ENCODE measurements at regions not wholly inside any gene's neighbourhood (a gene's known extent, or its start where the extent isn't known, plus 50 kb on each side); places are given as distances from the start of the nearest gene placed in this dataset.

DNA sequence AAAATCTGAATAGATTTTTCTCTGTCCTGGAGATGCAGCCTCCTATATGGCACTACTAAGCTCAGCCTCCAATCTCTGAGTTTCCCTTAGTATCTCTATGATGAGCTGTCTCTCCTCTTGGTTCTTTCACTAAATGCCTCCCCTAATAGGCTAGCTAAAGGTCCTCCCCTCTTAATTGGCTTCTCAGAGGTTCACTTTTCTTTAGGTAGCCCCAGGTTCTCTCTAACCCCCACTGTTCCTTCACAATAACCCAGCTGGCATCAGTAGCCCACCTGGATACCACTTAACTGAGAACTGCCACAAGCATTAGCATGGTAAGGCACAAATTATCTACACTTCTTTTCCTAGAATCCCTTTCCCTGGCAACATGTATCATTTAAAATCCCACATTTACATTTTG lies 523.2 kb downstream of the IGSF11 start:
- Mint-ChIP-seq H3K27ac (ENCODE audit: unreplicated experiment) (no peak overlapping the region), H3K4me1 (ENCODE audit: low read depth, unreplicated experiment) (no peaks in the 10 kb centered on the region), H3K36me3 (ENCODE audit: low read depth, unreplicated experiment) (no peaks in the 10 kb centered on the region), H3K27me3 (ENCODE audit: low read depth, unreplicated experiment) (no peaks in the 10 kb centered on the region), H3K9me3 (ENCODE audit: unreplicated experiment) (peaks cover 3% of the 10 kb centered on the region), H3K4me3 (ENCODE audit: unreplicated experiment) (no peak overlapping the region)
- DNase-seq (ENCODE audit: low read depth), result no peak
- no peak for FAIRE-seq
- Histone ChIP-seq H3K79me2 (ENCODE audit: insufficient read depth, low read length) (no peaks in the 10 kb centered on the region), H3K27ac (ENCODE audit: low read depth, low read length) (no peak overlapping the region), H3K9ac (ENCODE audit: low read length) (no peak overlapping the region), H3K4me1 (ENCODE audit: insufficient read depth, low read length) (no peaks in the 10 kb centered on the region), H3K36me3 (ENCODE audit: insufficient read depth, low read length) (no peaks in the 10 kb centered on the region), H3K27me3 (ENCODE audit: insufficient read depth, low read length) (no peaks in the 10 kb centered on the region), H4K20me1 (ENCODE audit: insufficient read depth, low read length) (no peaks in the 10 kb centered on the region), H3K4me3 (ENCODE audit: insufficient read depth, low read depth, low read length) (no peak overlapping the region), H2AFZ (ENCODE audit: low read depth, low read length) (no peak overlapping the region), H3K4me2 (ENCODE audit: low read length) (no peak overlapping the region), H3K9me3 (ENCODE audit: insufficient read depth, low read depth, low read length) (no peaks in the 10 kb centered on the region)
- TF ChIP-seq, protein P1, sequence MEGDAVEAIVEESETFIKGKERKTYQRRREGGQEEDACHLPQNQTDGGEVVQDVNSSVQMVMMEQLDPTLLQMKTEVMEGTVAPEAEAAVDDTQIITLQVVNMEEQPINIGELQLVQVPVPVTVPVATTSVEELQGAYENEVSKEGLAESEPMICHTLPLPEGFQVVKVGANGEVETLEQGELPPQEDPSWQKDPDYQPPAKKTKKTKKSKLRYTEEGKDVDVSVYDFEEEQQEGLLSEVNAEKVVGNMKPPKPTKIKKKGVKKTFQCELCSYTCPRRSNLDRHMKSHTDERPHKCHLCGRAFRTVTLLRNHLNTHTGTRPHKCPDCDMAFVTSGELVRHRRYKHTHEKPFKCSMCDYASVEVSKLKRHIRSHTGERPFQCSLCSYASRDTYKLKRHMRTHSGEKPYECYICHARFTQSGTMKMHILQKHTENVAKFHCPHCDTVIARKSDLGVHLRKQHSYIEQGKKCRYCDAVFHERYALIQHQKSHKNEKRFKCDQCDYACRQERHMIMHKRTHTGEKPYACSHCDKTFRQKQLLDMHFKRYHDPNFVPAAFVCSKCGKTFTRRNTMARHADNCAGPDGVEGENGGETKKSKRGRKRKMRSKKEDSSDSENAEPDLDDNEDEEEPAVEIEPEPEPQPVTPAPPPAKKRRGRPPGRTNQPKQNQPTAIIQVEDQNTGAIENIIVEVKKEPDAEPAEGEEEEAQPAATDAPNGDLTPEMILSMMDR (IDR thresholded peaks at IDR 0.05; ENCODE audit: insufficient read depth, low read depth, low read length), result no peak
- no peak for TF ChIP-seq EZH2 (IDR thresholded peaks at IDR 0.05; ENCODE audit: insufficient read depth, low read length)

GRCh38 chr3:118512301-118512700 lies 522.3 kb downstream of the IGSF11 start:
- H4K20me1 ChIP-seq (ENCODE audit: insufficient read depth, low read length), result no peaks in the 10 kb centered on the region
- no peaks in the 10 kb centered on the region for H3K4me1 ChIP-seq (ENCODE audit: insufficient read depth, low read length)
- TF ChIP-seq, protein P1 (IDR thresholded peaks at IDR 0.05; ENCODE audit: insufficient read depth, low read depth, low read length), result no peak
- no peak for TF ChIP-seq EZH2 (IDR thresholded peaks at IDR 0.05; ENCODE audit: insufficient read depth, low read length)
- H3K36me3 Mint-ChIP-seq (ENCODE audit: low read depth, unreplicated experiment), result no peaks in the 10 kb centered on the region
- DNase-seq (ENCODE audit: low read depth) (no peak), FAIRE-seq (no peak)
- H2AFZ ChIP-seq (ENCODE audit: low read depth, low read length), result no peak overlapping the region
- no peak overlapping the region for H3K4me3 ChIP-seq (ENCODE audit: insufficient read depth, low read depth, low read length)
- no peaks in the 10 kb centered on the region for H3K36me3 ChIP-seq (ENCODE audit: insufficient read depth, low read length)
- H3K9me3 Mint-ChIP-seq (ENCODE audit: unreplicated experiment), result peaks cover 3% of the 10 kb centered on the region
- no peaks in the 10 kb centered on the region for H3K4me1 Mint-ChIP-seq (ENCODE audit: low read depth, unreplicated experiment)
- no peaks in the 10 kb centered on the region for H3K79me2 ChIP-seq (ENCODE audit: insufficient read depth, low read length)
- H3K4me2 ChIP-seq (ENCODE audit: low read length), result no peak overlapping the region
- no peak overlapping the region for H3K27ac Mint-ChIP-seq (ENCODE audit: unreplicated experiment)
- no peaks in the 10 kb centered on the region for H3K27me3 Mint-ChIP-seq (ENCODE audit: low read depth, unreplicated experiment)
- H3K9ac ChIP-seq (ENCODE audit: low read length), result no peak overlapping the region
- H3K27ac ChIP-seq (ENCODE audit: low read depth, low read length), result no peak overlapping the region
- H3K9me3 ChIP-seq (ENCODE audit: insufficient read depth, low read depth, low read length), result no peaks in the 10 kb centered on the region
- H3K27me3 ChIP-seq (ENCODE audit: insufficient read depth, low read length), result no peaks in the 10 kb centered on the region
- H3K4me3 Mint-ChIP-seq (ENCODE audit: unreplicated experiment), result no peak overlapping the region

DNA sequence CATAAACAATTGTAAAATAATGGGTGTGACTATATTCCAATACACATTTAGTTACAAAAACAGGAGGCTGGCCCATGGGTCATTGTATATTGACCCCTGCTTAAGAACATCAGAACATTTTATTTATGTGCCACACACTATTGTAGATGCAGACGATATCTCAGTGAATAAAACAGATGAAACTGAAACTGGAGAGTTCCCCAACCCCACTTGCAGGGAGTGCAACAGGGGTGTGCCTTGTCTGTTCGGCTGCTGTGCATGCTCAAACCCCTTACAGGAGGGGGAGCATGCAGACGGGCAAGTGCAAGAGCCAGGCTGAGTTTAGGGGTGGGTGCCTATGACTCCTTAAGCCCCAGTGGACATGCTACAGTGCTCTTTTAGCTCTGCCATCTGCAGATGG lies 509.6 kb downstream of the IGSF11 start:
- Mint-ChIP-seq H3K4me1 (ENCODE audit: low read depth, unreplicated experiment) (peaks cover 3% of the 10 kb centered on the region), H3K4me3 (ENCODE audit: unreplicated experiment) (no peak overlapping the region), H3K27me3 (ENCODE audit: low read depth, unreplicated experiment) (no peaks in the 10 kb centered on the region), H3K27ac (ENCODE audit: unreplicated experiment) (no peak overlapping the region), H3K36me3 (ENCODE audit: low read depth, unreplicated experiment) (no peaks in the 10 kb centered on the region), H3K9me3 (ENCODE audit: unreplicated experiment) (peaks cover 3% of the 10 kb centered on the region)
- no peak overlapping the region for H3K9ac ChIP-seq (ENCODE audit: low read length)
- no peaks in the 10 kb centered on the region for H3K4me1 ChIP-seq (ENCODE audit: insufficient read depth, low read length)
- H3K4me2 ChIP-seq (ENCODE audit: low read length), result no peak overlapping the region
- no peak for FAIRE-seq
- H3K27me3 ChIP-seq (ENCODE audit: insufficient read depth, low read length), result no peaks in the 10 kb centered on the region
- H3K27ac ChIP-seq (ENCODE audit: low read depth, low read length), result no peak overlapping the region
- TF ChIP-seq EZH2 (IDR thresholded peaks at IDR 0.05; ENCODE audit: insufficient read depth, low read length), result no peak
- TF ChIP-seq, protein P1 (IDR thresholded peaks at IDR 0.05; ENCODE audit: insufficient read depth, low read depth, low read length), result no peak
- no peaks in the 10 kb centered on the region for H3K79me2 ChIP-seq (ENCODE audit: insufficient read depth, low read length)
- no peaks in the 10 kb centered on the region for H3K36me3 ChIP-seq (ENCODE audit: insufficient read depth, low read length)
- H3K4me3 ChIP-seq (ENCODE audit: insufficient read depth, low read depth, low read length), result no peak overlapping the region
- no peak overlapping the region for H2AFZ ChIP-seq (ENCODE audit: low read depth, low read length)
- H4K20me1 ChIP-seq (ENCODE audit: insufficient read depth, low read length), result no peaks in the 10 kb centered on the region
- no peaks in the 10 kb centered on the region for H3K9me3 ChIP-seq (ENCODE audit: insufficient read depth, low read depth, low read length)
- no peak for DNase-seq (ENCODE audit: low read depth)

All from astrocyte (in vitro differentiated cells and primary cell).